Fibroblast of upper back skin (primary cell): ENCODE measurements at regions not wholly inside any gene's neighbourhood (a gene's known extent, or its start where the extent isn't known, plus 50 kb on each side); places are given as distances from the start of the nearest gene placed in this dataset.

Experiments
- DNase-seq: peaks from one replicate; pipeline ENCODE4 v3.0.0-alpha.2; 2013

DNA sequence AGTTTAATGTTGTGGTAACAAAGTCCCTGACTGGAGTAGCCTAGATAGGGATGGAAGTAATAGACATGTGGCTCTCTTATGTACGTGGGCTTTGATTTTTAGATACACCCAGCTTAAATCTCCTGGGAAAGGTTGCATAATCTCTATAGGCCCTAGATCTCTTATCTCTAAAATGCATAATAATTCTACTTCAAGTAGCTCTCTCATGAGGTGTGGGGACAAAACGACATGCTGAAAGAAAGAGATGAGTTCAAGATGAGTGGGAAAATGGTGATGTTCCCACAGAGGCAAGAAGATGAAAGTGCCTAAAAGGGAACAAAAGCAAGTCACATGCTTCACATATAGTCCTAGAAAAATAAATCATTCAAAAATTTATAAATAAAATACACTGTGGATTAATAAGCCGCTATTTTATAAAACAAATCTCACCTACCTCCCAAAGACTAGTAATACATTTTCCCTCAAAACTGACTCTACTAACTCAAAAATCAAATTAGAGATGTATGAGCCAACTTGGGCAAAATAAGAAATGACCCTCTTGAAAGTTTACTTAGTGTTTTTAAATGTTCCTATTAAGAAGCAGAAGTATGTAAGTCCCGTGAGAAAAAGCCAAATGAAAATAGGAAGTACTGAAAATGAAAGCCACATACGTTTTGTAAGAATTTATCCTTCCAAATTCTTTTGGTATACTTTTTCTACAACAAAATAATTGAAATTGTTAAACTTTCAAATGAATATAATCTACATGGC is 148.2 kb upstream of the ITGA4 start:
- no peak for DNase-seq

DNA sequence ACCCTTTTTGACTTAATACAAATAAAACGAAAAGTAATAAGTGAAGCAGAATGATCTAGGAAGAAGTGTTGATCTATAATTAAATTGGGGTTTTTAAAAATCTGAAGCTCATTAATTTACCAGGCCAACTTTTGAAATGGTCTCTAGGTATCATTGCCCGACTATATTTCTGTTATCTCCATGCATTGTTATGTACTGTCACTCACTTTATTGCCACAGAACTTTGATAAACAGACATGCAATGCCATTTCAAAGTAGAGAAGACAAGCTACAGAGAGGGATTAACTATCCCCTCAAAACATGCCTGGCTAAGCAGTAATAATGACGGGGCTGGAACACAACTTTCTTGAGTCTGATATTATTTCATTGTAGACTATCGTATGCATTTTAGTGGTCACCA is 147.6 kb upstream of the ITGA4 start:
- DNase-seq: no peak

DNA sequence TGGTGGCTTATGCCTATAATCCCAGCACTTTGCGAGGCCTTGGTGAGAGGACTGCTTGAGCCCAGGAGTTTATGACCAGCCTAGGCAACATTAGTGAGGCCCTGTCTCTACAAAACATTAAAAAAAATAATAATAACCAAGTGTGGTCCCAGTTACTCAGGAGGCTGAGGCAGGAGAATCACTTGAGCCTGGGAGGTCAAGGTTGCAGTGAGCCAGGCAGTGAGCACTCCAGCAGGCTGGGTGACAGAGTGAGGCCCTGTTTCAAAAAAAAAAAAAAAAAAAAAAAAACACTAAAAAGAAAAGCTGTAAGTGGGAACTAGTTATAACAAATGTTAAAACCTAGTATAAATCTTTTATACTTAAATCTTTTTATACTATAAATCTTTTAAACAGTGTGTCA is 146.2 kb upstream of the ITGA4 start:
- DNase-seq: no peak

DNA sequence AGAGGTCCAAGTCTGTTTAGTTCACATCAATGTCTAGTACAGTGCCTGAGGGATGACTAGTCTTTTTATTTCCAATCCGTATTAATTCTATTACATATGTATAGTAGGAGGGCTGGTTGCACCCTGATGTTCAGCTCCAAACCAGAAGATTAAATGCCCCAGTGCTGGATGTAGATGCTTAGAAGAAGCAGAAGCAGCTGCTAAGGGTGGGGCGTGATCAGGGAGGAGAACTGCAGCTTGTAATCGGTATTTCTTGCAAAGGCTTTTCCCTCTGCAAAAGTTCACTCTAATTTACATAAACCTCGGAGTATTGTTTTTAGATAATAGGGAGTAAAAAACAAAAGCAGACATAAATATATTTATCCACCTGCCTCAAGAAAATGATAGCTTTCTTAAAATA is 145.3 kb upstream of the ITGA4 start:
- DNase-seq: no peak

DNA sequence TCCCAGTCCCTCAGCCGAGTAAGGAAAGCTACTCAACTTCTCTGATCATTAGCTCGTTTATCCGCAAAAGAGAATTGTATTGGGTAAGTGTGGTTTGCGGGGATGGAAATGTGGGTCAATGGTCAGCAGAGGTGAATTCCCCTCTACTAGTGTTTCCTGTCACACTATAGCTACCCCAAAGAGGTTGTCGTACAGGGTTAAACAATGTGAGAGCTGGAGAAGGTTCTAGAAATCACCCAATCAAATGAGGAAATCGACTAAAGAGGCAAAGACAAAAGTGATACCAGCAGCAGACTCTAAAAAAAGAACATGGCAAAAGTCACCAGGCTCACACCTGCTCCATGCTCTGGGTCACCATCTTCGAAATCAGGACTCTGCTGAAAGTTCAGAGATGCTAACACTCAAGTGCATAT is 144.7 kb upstream of the ITGA4 start:
- DNase-seq: no peak

DNA sequence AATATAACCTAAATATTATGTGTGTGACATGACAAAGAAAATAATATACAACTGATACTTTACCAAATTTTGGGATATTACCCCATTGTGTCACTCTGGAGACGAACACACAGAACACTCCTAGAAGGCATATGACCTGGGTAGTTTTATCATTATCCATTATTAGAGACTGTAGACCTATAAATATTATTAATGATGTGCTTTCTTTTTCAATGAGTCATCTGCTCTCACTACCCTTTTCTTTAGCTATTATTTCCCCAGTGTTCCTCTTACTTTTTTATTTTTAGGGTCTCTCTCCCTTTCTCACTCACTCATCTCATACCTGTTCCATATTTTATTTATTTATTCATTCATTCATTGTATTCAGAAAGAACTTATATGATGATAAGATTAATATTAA is 143.3 kb upstream of the ITGA4 start:
- DNase-seq: no peak

DNA sequence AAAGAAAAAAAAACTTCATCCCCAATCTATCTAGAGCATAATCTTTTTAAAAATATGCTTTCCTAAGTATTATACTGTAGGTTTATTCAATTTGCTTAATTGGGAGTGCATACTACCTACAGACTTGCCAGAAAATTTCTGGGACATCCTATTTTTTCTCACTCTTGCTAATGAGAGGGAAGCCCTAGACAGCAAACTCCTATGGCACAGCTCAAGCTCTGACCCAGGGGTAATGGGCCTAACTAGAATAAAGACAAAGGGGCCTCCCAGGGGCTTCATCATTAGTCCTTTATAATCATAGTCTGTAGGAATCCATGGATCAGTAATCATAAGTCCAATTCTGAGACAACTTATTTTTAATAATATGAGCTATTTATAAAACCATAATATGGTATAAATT is 142.6 kb upstream of the ITGA4 start:
- no peak for DNase-seq

DNA sequence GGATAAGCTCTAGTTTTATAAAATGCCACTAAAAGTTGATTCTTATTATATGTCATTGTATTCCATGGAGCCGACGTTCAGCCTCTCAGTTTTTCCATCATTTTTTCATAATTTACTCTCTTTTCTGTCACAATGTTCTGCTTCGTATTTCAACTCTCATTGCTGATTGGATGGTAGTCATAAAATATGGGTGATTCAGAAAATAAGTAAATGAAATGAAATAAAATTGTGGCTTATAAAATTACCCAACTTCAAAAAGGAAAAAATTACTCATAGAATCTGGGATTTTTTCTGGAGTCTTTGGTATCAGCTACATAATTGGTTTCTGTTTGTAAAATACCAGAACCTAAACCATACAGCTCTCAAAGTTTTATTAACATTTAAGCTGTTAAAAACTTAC is 139.7 kb upstream of the ITGA4 start:
- DNase-seq: peak; percentile 17

DNA sequence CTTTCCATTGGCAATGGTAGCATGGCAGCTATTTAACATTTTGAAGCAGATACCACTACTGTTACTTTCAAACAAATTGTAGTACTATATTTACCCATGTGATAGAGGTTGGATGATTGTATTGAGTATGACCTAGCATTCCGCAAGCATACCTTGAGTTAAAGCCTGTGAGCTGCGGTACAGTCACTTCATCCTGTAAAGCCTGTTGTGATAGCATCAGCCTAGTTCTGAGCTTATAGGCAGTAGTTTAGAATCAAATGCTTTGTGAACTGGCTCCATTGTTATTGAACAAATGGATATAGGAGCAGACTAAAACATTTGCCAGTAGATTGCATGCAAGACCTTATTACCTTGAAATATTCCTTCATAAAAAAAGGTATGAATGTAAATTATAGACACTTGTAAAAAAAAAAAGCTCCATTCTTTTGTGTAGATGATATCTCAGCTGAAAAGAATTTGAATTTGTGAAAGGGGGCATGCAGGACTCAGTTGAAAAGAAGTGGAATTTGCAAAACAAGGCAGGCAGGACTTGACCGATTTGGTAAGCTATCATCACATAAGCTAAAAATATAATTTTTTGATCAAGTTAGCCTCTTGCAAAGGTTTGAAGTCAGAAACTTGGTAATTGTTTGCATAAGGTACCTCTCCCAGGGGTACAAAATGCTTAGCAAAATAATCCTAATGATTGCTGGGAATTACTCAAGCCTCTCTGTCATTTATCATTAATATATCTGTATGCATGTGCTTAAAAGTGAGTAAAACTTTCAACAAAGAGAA is 138.5 kb upstream of the ITGA4 start:
- DNase-seq: peak; percentile 28

DNA sequence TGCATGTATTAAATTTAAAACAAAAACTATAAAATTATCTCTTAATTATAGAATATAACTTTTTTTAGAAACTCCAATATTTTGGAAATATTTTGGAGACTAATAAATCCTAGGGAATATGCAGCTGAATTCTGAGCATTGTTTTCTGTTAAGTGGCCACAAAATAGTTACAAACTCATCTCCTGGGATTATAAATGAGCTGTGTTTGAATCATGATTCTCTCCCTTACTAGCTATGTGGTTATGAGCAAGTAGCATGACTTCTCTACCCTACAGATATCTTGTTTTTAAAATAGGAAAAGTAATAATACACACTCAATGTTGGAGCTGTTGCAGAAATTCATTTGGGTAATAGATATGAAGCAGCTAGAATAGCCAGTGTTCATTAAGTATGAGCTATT is 137.9 kb upstream of the ITGA4 start:
- peak; percentile 50 for DNase-seq

DNA sequence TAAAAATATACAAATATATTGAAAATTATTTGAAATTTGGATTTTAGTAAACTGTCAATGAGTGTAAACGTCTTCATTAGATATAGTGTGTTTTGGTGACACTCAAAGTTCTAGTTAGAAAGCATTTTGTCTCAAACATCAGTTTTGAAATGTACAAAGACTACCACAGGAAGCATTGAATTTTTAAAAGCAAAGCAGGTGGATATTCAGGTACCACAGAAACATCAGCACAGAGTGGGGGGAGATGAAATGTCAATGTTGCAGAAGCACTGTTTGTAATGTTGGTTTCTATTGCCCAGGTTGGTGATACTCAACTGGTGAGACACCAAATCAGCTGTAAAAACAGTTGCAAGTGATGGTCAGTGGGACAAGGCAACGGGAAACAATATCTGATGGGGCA is 136.5 kb upstream of the ITGA4 start:
- no peak for DNase-seq

DNA sequence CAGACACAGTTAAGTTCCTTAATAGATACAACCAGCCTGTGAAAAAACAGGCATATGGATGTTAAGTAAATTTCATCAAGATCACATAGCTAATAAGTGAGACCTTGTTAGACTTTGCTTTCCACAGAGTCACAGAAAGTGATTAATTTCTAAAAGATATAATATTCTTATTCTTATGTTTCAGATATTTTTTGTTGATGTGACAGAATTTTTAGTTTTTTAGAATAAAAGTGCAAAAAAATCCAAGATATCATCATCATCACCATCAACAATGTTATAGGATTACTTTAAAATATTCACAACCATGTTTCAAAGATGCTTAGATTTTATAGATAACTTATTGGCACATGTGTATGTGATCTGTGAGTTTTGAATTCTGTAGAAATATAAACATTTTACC is 132.3 kb upstream of the ITGA4 start:
- DNase-seq: no peak

DNA sequence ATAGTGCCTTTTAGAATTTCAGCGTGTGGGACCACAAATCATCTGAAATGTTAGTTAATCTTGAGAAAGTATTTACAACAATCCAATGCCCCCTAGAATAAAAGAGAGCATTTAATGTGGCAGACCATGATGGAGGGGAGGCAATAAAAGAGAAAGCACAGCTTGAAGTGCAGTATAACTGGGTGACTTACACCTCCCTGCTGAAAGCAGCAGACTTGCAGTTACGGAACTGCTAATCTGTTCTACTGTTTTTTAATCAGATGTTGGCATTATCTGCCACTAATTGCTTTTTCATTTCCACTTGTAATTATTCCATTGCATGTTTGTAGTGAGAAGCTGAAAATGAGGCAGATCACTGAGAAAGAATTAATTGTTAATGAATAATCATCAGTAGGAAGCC is 130.5 kb upstream of the ITGA4 start:
- no peak for DNase-seq

DNA sequence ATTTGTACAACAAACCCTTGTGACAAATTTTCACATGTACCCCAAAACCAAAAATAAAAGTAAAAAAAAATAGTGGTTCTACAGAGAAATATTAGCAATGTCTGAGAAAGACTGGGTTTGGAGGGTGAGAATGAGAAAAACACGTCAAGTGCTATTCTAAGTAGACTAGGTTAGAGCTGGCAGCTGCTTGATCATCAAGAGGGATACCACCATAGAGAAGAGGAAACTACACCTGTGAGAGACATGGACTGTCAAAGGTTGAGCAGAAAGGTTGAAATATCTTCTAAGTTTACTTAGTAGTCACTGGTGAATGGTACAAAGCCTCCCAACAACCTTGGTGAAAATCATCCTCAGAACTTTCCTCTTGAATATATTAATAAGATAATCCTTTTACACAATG is 126.9 kb upstream of the ITGA4 start:
- DNase-seq: no peak

DNA sequence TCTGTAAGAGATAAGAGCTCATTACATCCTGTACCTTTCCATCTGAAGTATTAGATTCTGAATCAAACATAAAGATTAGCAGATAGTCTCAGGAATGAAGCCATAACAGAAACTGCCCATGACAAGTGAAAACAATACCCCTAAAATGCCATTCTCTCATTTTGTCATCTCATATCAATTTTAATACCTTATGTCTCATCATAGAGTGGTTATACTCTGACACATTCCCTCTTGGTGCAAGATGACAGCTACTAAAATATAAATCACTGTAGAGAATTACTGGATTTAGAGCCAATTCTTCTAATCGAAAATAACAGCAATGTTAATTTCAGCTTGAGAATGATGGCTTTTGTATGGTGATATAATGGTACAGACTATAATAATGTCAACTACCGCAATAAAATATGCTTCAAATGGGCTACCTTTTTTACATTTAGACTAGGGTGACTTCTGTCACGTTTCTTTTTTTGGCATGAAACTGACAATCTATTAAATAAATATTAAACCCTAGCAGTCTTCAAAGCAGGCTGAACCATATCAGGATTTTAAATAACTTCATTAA is 125.1 kb upstream of the ITGA4 start:
- DNase-seq: no peak

DNA sequence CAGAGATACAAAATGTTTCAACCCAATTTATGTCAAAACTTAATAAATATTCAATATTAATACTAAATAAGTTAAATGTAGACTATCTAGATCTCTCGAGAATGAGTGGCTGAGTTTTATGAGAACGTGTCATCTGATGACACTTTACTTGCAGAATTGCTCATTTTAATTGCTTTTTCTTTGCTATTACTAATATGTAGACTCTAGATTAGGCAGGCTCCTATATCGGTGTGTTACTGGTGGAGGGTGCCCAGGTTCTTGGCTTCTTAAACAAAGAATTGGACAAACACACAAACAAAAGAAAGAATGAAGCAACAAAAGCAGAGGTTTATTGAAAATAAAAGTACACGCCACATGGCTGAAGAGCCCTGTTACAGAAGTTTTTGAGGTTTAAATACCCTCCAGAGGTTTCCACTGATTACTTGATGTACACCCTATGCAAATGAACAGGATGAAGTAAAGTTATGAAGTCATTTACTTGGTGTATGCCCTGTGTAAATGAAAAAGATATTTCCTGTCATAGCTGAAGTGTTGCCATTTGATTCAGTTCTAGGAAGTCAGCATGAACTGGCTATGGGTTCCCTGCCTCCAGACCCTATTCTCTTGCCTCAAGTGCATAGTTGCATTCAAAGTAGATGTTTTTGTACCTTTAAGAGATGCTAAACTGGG is 122.9 kb upstream of the ITGA4 start:
- no peak for DNase-seq

DNA sequence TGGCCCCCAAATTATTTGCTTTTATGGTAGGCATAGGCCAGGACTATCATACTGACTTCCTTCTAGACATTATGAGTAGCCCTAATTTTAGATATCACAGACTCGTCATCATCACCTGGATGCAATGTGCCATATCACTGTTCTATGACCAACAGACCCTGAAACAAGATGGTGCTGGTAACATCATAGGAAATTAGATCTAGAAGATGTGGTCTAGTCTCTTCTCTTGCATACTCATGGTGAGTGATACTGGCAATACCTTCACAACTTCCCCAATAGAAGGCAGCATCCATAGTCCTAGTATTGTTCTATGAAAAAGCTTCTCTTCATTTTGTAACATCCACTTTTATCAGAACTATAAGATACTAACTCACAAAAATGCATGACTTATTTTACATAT is 116.3 kb upstream of the ITGA4 start:
- DNase-seq: no peak

DNA sequence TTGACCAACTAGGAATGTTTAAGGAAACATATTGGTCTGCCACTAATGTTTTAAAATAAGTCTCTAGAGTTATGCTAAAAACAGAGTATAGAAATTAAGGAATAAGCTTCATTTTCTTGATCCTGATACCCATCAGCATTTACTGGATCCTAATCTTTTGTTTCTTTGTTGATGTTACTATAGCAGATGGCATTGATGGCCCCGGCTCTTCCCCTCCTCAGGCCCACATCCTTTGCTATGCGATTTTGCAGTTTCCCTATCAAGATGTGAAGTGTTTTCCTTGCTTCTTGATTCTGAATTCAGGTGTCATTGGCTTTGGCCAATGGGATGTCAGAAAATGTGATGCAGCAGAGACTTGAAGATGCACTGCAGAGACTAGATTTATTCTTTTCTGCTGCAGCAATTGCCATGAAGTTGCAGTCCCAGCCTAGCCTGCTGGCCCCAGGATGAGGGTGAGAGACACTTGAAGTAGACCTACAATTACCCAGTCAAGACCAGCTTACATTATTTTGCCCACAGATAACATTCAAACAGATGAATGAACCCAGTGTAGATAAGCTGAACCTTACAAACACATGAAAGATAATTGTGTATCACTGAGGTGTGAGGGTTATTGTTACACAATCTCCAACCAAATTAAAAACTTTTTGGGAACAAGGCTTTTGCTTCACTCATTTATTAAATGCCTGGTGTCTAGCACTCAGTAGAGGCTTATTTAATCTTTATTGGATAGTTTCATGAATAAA is 115.2 kb upstream of the ITGA4 start:
- DNase-seq: no peak

DNA sequence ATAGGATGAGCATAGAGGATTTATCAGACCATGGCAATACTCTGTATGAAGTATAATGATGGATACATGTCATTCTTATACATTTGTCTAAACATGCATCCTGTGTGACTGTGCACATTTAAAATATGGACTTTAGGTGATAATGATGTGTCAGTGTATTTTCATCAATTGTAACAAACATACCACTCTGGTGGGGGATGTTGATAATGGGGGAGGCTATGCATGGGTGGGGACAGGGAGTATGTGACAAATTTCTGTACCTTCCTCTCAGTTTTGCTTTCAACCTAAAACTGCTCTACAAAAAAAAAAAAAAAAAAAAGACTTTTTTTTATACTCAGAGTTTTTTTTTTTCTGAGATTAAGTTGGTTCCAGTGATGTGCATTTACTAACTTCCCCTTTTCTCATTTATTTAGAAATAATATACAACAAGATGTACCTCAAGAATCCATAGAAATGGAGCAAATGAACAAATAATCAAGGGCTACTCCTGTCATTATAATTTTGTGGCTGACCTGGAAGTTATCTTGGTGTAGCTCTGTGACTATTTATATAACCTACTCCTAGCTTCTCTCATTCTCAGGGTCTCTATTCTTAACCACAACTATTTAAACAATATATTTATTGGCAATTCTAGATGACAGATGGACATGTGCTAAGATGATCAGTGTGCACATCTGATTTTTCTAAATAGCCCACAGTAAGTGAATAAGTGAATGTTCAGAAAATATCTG is 108.9 kb upstream of the ITGA4 start:
- no peak for DNase-seq

DNA sequence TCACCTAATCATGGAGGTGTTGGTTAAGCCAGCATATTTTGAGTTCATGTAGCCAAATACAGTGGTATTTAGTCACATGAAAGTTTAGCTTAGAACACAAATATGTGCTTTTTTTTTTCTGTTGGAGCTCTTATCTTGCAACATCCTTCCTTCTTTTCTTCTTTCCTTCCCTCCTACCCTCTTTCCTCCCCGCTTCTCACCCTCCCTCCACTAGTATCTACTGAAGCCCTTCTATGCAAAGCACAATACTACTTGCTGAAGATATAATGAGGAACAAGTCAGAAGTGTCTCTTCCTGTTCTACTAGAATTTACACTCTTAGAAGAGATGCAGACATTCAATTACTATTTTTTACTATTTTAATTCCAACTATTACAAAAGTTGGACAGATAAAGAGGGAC is 105.0 kb upstream of the ITGA4 start:
- no peak for DNase-seq

DNA sequence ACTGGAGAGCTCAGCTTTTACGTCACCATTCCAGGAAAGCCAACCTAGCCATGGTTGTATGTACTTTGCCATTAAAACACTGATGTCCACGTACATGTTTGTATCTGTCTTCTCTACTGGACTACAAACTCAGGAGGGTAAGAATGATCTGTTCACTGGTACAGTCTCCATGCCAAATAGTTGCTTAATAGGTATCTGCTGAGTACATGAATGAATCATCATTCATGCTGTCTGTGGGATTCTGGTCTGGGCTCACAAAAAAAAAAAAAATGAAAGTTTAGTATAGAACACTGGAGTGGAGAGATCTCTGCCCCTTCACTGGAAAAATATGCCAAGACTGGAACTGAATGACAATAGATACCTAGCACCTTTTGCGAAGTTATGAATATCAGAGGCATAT is 102.6 kb upstream of the ITGA4 start:
- peak; percentile 90 for DNase-seq

DNA sequence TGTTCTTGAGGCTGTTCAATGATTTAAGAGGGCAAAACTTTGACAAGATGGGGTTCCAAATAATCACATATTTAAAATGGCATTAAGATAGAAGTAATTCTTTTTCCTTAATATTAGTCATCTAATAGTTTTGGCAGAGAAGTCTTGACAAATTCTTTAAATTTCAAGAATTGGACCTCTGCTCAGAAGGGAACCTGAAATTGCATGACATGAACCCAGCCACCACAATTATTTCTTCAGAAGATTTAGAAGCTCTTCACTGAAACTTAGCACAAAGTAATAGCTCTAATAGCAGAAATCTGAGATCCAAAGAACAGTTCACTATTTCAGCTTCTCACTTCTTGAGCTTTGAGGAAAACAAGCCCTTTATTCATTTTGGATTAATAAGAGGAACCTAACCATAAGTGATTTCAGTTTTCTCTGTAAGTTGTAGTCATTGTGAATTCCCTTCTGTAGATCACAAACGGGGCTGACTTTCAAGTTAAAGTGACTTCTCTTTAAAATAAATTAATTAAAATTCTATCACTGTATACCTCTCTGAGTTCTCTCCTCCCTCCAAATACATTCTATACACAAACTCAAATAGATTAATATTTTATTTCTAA is 100.6 kb upstream of the ITGA4 start:
- peak; percentile 72 for DNase-seq
